ENCODE measurements at regions not wholly inside any gene's neighbourhood (a gene's known extent, or its start where the extent isn't known, plus 50 kb on each side); places are given as distances from the start of the nearest gene placed in this dataset.

- no peak for TF ChIP-seq POLR2A (IDR thresholded peaks at IDR 0.05)
- no peak for TF ChIP-seq CTCF (IDR thresholded peaks at IDR 0.05)
- TF ChIP-seq POLR2AphosphoS5 (IDR thresholded peaks at IDR 0.05; ENCODE audit: insufficient read depth in 1 of 2, low read depth in 1 of 2): no peak
These were observed 69.0 kb upstream of the IQCM start for GRCh38 chr4:149884529-149885181.
